Natural killer cell (primary cell): ENCODE measurements at regions not wholly inside any gene's neighbourhood (a gene's known extent, or its start where the extent isn't known, plus 50 kb on each side); places are given as distances from the start of the nearest gene placed in this dataset.

Experiments
- ATAC-seq, 3 donors: fragments of 150-1000 bp in 2 of 3; fragments of 200-7000 bp in 1 of 3; cut with Tn5 transposase; 1 replicate in 1 of 3; 2 replicates in 2 of 3; pipeline ENCODE4 v1.10.0; 2021; ENCODE audit warnings: mild to moderate bottlenecking in 2 of 3, moderate library complexity in 2 of 3
- DNase-seq, 2 donors: peaks; one replicate each; pipeline versions ENCODE4 v3.0.0 to v3.0.0-alpha.2; 2013 to 2021; ENCODE audit warnings: mixed read lengths in 1 of 2
- H3K27ac ChIP-seq: one replicate; pipeline ENCODE4 v1.5.1; 2013; ENCODE audit warnings: mild to moderate bottlenecking, low read length
- H3K27me3 ChIP-seq: one replicate; pipeline ENCODE4 v1.6.1; 2013; ENCODE audit warnings: low read length; ENCODE audit not compliant: control insufficient read depth, insufficient read depth
- H3K36me3 ChIP-seq: one replicate; pipeline ENCODE4 v1.6.1; 2013; ENCODE audit warnings: low read length; ENCODE audit not compliant: control insufficient read depth, insufficient read depth
- H3K4me1 ChIP-seq: one replicate; pipeline ENCODE4 v1.6.1; 2013; ENCODE audit warnings: low read length; ENCODE audit not compliant: control insufficient read depth, insufficient read depth
- H3K4me3 ChIP-seq: one replicate; pipeline ENCODE4 v1.5.1; 2013; ENCODE audit warnings: low read length
- H3K9me3 ChIP-seq: one replicate; pipeline ENCODE4 v1.6.1; 2013; ENCODE audit warnings: low read length; ENCODE audit not compliant: control insufficient read depth, insufficient read depth
- H3K27ac Mint-ChIP-seq, 2 donors: one replicate each; pipeline ENCODE4 v1.8.0; 2022; ENCODE audit warnings: mild to moderate bottlenecking in 2 of 2, mixed read lengths in 2 of 2, moderate library complexity in 1 of 2
- H3K27me3 Mint-ChIP-seq, 2 donors: one replicate each; pipeline ENCODE4 v1.8.0; 2022; ENCODE audit warnings: low read depth in 2 of 2, mixed read lengths in 2 of 2
- H3K36me3 Mint-ChIP-seq: one replicate; pipeline ENCODE4 v1.8.0; 2022; ENCODE audit warnings: mixed read lengths
- H3K4me1 Mint-ChIP-seq, 2 donors: one replicate each; pipeline ENCODE4 v1.8.0; 2022; ENCODE audit warnings: mixed read lengths in 2 of 2
- H3K4me3 Mint-ChIP-seq: one replicate; pipeline ENCODE4 v1.8.0; 2022; ENCODE audit warnings: mild to moderate bottlenecking, moderate library complexity, mixed read lengths
- H3K9me3 Mint-ChIP-seq, 2 donors: one replicate each; pipeline ENCODE4 v1.8.0; 2022; ENCODE audit warnings: mixed read lengths in 2 of 2
- CTCF ChIP-seq: fragments of 200-600 bp; IDR thresholded peaks from one replicate; pipeline ENCODE4 v1.8.0; 2022; ENCODE audit warnings: antibody characterized with exemption
- WGBS: methylation state at CpG from one replicate; pipeline ENCODE4 v1.1.7; 2013; ENCODE audit warnings: missing lambda C conversion rate; ENCODE audit not compliant: insufficient coverage; 5-methylcytosine and 5-hydroxymethylcytosine counted together
- intact Hi-C: fragments of 100-400 bp; cut with micrococcal nuclease; formaldehyde crosslinking; loops from one replicate; pipeline ENCODE4 v1.14.2; 2022

DNA sequence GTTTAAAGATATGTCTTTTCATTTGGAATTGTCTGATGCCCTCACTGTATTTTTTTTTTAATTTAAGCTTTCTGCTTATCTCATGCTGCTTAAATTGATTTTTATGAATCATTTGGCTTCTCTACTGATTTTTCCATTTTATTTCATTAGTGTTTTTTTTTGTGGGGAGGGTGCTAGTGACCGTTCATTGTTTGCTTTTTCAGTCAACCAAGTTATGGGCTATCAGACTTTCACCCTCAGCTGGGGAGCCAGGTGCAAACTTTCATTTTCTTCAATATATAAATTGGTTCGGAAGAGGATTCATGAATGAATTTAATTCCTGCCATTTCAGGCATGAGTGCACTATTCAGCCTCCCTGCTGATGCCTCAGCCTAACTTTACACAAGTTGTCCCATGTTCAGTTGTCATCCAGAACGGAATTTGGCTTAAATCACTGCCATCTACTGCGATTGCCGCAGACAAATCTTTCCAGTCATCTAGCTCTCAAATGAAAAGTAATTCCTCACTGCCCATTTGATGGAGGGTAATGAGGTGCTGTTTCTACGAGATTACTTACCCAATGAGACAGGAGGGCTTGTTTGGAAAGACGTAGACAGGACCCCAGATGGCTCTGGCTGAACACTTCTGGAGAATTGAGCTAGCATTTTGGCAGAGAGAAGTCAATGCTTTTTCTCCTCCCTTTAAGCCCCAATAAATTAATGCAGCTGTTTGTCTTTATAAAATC is 89.9 kb upstream of the RORA start:
- DNase-seq (no peak), ATAC-seq (no peak)
- no peaks in the 10 kb centered on the region for H3K27me3 ChIP-seq
- H3K4me3 ChIP-seq: no peak overlapping the region
- intact Hi-C loops: no loop called here
- no peak overlapping the region for H3K27ac ChIP-seq
- no peaks in the 10 kb centered on the region for H3K36me3 Mint-ChIP-seq
- no peak overlapping the region for H3K27ac Mint-ChIP-seq
- H3K4me1 ChIP-seq: no peaks in the 10 kb centered on the region
- H3K27me3 Mint-ChIP-seq: peaks cover 10 to 17% of the 10 kb centered on the region in 2 donors
- H3K36me3 ChIP-seq: no peaks in the 10 kb centered on the region
- H3K4me3 Mint-ChIP-seq: no peak overlapping the region
- no peaks in the 10 kb centered on the region for H3K9me3 ChIP-seq
- no peak for TF ChIP-seq CTCF
- WGBS: 86% methylated on average over 7 of the region's 7 CpGs
- H3K4me1 Mint-ChIP-seq: no peaks in the 10 kb centered on the region
- no peaks in the 10 kb centered on the region for H3K9me3 Mint-ChIP-seq

- H3K27me3 Mint-ChIP-seq: peaks cover 9 to 17% of the 10 kb centered on the region in 2 donors
- TF ChIP-seq CTCF: no peak
- H3K9me3 ChIP-seq: no peaks in the 10 kb centered on the region
- no peaks in the 10 kb centered on the region for H3K27me3 ChIP-seq
- no peaks in the 10 kb centered on the region for H3K9me3 Mint-ChIP-seq
- no peaks in the 10 kb centered on the region for H3K4me1 ChIP-seq
- no peaks in the 10 kb centered on the region for H3K36me3 Mint-ChIP-seq
- H3K4me3 ChIP-seq: no peak overlapping the region
- 77% methylated on average over 6 of the region's 6 CpGs for WGBS
- H3K27ac Mint-ChIP-seq: no peak overlapping the region
- H3K4me1 Mint-ChIP-seq: no peaks in the 10 kb centered on the region
- H3K27ac ChIP-seq: no peak overlapping the region
- no peak overlapping the region for H3K4me3 Mint-ChIP-seq
- no peaks in the 10 kb centered on the region for H3K36me3 ChIP-seq
- intact Hi-C loops: no loop called here
- DNase-seq: no peak
- no peak for ATAC-seq
Observed at GRCh38 chr15:61318301-61318700, 89.2 kb upstream of the RORA start.

- H3K27me3 ChIP-seq: no peaks in the 10 kb centered on the region
- intact Hi-C loops: no loop called here
- no peaks in the 10 kb centered on the region for H3K36me3 Mint-ChIP-seq
Observed at GRCh38 chr15:61315471-61315870, 86.4 kb upstream of the RORA start.

More at GRCh38 chr15:61315471-61315870, 86.4 kb upstream of the RORA start:
- Histone ChIP-seq H3K4me1 (no peaks in the 10 kb centered on the region), H3K9me3 (no peaks in the 10 kb centered on the region), H3K4me3 (no peak overlapping the region), H3K27ac (no peak overlapping the region), H3K36me3 (no peaks in the 10 kb centered on the region)
- Mint-ChIP-seq H3K27me3 (peaks cover 19 to 25% of the 10 kb centered on the region in 2 donors), H3K4me3 (no peak overlapping the region), H3K27ac (no peak overlapping the region), H3K9me3 (no peaks in the 10 kb centered on the region), H3K4me1 (no peaks in the 10 kb centered on the region)
- 92% methylated on average over 6 of the region's 6 CpGs for WGBS
- ATAC-seq (no peak), DNase-seq (no peak)
- TF ChIP-seq CTCF: no peak
